Heart left ventricle (tissue), 16 donors: ENCODE measurements at regions not wholly inside any gene's neighbourhood (a gene's known extent, or its start where the extent isn't known, plus 50 kb on each side); places are given as distances from the start of the nearest gene placed in this dataset.

Experiments
- ATAC-seq, 4 donors: fragments of 200-7000 bp; cut with Tn5 transposase; one replicate each; pipeline ENCODE4 v1.9.1; 2020 to 2022; ENCODE audit warnings: moderate library complexity in 4 of 4, mild to moderate bottlenecking in 3 of 4, moderate number of reproducible peaks in 1 of 4
- DNase-seq, 5 donors: peaks; one replicate each; pipeline ENCODE4 v3.0.0-alpha.2; 2020
- H3K27ac ChIP-seq, 12 donors: fragments of 200-600 bp; sonication (generic) in 4 of 12; one replicate each; pipeline versions ENCODE4 v1.5.0 to v1.8.0; 2016 to 2022; ENCODE audit warnings: mild to moderate bottlenecking in 2 of 12
- H3K27me3 ChIP-seq, 9 donors: fragments of 200-600 bp; sonication (generic) in 2 of 9; one replicate each; pipeline versions ENCODE4 v1.5.1 to v1.8.0; 2016 to 2022; ENCODE audit warnings: mild to moderate bottlenecking in 3 of 9
- H3K36me3 ChIP-seq, 9 donors: fragments of 200-600 bp; sonication (generic) in 2 of 9; one replicate each; pipeline versions ENCODE4 v1.5.0 to v1.8.0; 2018 to 2022; ENCODE audit warnings: mild to moderate bottlenecking in 2 of 9
- H3K4me1 ChIP-seq, 12 donors: fragments of 200-600 bp; sonication (generic) in 4 of 12; one replicate each; pipeline versions ENCODE4 v1.5.0 to v1.8.0; 2016 to 2022; ENCODE audit warnings: mild to moderate bottlenecking in 3 of 12
- H3K4me3 ChIP-seq, 12 donors: fragments of 200-600 bp; sonication (generic) in 4 of 12; one replicate each; pipeline versions ENCODE4 v1.5.0 to v1.8.0; 2017 to 2022; ENCODE audit warnings: mild to moderate bottlenecking in 9 of 12, moderate library complexity in 4 of 12
- H3K9me3 ChIP-seq, 12 donors: fragments of 200-600 bp; sonication (generic) in 4 of 12; one replicate each; pipeline versions ENCODE4 v1.5.0 to v1.8.0; 2016 to 2022; ENCODE audit warnings: mild to moderate bottlenecking in 1 of 12
- POLR2A ChIP-seq, 2 donors: fragments of 450-650 bp; IDR thresholded peaks; one replicate each; pipeline ENCODE4 v1.6.1; 2017; ENCODE audit warnings: antibody characterized with exemption in 2 of 2, mild to moderate bottlenecking in 2 of 2, moderate library complexity in 2 of 2
- WGBS, 4 donors: extraction: QIAGEN DNeasy Blood & Tissue Kit in 2 of 4; methylation state at CpG; one replicate each; pipeline versions ENCODE4 v1.1.5 to v1.1.7; 2013 to 2018; 5-methylcytosine and 5-hydroxymethylcytosine counted together
- intact Hi-C, 10 donors: fragments of 100-400 bp; cut with DNase I; formaldehyde crosslinking; loops; one replicate each; pipeline versions ENCODE4 v1.11.1 to v1.14.2; 2022
- TF ChIP-seq, protein P1 (sequence below), 12 donors: fragments of 200-600 bp; sonication (generic) in 4 of 12; IDR thresholded peaks; one replicate each; pipeline versions ENCODE4 v1.5.0 to v1.8.0; 2018 to 2022; ENCODE audit warnings: antibody characterized with exemption in 12 of 12, mild to moderate bottlenecking in 5 of 12
- donor health status: ischemic (EF 13 %, LVEDD 7.1; RV severe dilation, severe dysfunction).
- donor health status: healthy with polysubstance abuse.
- donor health status: DM: no; HTN: yes; CAD: no.
- donor health status: DM: no; HTN: no; CAD: no.
- donor health status: ischemic (EF 25% LVEDD 6.9; RV normal size, moderate dysfunction).
- donor health status: ischemic (EF 25% LVEDD 5.7; RV mildly dilated, moderate dysfunction).
- donor health status: healthy.
- donor health status: DM: yes; HTN: yes; CAD: no.
- donor health status: ischemic (EF 35%, LVEDD 5.7; RV mildly dilated, moderate dysfunction).
- donor health status: nonischemic (EF 11% LVEDD 7.7; RV severe dilation, severe dysfunction).
- donor health status: DM: yes; HTN: yes; CAD: no.
- donor health status: PGD.
- donor health status: ischemic (EF 29% LVEDD 5.4; RV normal size, mild dysfunction).
- donor health status: nonischemic (EF 23%, LVEDD 6.1; RV moderate dilation, normal function).

DNA sequence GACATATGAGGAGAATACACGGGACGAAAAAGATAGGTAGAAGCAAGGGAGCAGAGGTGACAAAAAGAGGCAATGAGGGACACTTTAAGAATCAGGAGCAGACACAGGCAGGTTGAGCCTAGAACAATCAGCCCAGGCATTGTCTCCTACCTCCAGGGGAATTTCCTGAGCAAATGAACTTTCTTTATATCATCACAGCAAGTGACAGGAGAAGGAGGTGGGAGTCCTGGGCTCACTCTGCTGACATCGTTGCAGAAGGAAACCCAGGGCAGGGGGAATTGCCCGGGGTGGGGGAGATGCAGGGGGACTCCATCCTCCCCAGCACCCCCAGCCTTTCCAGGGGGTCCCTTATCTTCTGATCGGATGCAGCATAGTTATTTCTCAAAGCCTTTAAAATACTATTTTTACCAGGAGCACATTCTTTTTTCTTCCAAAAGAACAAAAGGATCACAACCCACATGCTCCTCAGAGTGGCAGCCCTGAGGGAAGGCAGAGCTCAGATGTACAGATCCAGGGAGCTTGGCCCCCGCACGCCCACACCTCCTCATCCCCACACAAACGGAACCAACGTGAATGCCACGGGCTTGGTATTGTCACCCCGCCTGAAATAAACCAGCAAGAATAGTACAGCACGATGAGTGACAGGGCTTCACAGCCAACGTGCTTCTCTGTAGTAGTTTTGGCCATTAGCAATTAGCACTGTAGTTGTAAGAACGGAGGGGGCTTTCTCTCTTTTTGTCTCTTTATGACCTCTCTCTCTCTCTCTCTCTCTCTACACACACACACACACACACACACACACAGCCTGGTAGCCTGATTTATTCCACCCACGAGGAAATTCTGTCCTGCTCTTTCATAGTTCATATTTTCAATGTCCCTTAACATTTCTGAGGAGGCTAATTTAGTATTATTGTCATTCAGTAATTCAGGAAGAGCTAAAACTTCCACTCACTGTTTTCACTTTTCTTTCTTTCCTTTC, 169.5 kb upstream of the UBL3 start:
- no peak for DNase-seq
- H3K4me3 ChIP-seq = no peak overlapping the region
- intact Hi-C loops = no loop called here
- peak in 3 of 4 donors; percentile 40 to 71 (median 54) for ATAC-seq
- WGBS, 4 donors = 38 to 43% (median 40%) methylated on average over 15 of the region's 15 CpGs
- no peak for TF ChIP-seq POLR2A (IDR thresholded peaks at IDR 0.05)
- TF ChIP-seq, protein P1, sequence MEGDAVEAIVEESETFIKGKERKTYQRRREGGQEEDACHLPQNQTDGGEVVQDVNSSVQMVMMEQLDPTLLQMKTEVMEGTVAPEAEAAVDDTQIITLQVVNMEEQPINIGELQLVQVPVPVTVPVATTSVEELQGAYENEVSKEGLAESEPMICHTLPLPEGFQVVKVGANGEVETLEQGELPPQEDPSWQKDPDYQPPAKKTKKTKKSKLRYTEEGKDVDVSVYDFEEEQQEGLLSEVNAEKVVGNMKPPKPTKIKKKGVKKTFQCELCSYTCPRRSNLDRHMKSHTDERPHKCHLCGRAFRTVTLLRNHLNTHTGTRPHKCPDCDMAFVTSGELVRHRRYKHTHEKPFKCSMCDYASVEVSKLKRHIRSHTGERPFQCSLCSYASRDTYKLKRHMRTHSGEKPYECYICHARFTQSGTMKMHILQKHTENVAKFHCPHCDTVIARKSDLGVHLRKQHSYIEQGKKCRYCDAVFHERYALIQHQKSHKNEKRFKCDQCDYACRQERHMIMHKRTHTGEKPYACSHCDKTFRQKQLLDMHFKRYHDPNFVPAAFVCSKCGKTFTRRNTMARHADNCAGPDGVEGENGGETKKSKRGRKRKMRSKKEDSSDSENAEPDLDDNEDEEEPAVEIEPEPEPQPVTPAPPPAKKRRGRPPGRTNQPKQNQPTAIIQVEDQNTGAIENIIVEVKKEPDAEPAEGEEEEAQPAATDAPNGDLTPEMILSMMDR (IDR thresholded peaks at IDR 0.05) = no peak
- H3K36me3 ChIP-seq = no peaks in the 10 kb centered on the region
- peaks cover 0 to 3% (median 0%) of the 10 kb centered on the region in 9 donors for H3K27me3 ChIP-seq
- no peaks in the 10 kb centered on the region for H3K9me3 ChIP-seq
- H3K27ac ChIP-seq = no peak overlapping the region
- H3K4me1 ChIP-seq = peaks cover 0 to 5% (median 0%) of the 10 kb centered on the region in 12 donors

DNA sequence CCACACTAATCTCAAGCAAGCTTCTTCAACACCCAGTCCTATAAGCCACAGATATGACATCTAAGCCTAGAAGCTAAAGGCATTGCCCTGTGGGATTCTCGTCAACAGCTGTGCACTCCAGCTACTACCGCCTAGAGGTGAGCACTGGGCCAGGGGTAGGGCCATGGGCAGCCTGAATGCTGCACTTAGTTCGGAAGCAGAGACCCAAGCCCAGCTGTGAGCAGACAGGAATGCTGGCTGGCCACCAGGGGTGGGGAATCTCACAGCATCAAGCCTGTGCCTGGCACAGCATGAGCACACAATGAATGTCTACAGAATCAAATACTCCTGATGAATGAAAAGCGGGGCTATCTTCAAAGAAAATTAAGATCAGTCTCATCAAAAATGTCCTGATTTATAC, 167.5 kb upstream of the UBL3 start:
- no peak for TF ChIP-seq POLR2A (IDR thresholded peaks at IDR 0.05)
- Histone ChIP-seq H3K36me3 (no peaks in the 10 kb centered on the region), H3K9me3 (no peaks in the 10 kb centered on the region), H3K27me3 (peaks cover 0 to 3% (median 0%) of the 10 kb centered on the region in 9 donors), H3K4me1 (peaks cover 0 to 5% (median 0%) of the 10 kb centered on the region in 12 donors), H3K27ac (no peak overlapping the region), H3K4me3 (no peak overlapping the region)
- DNase-seq (no peak), ATAC-seq (no peak)
- intact Hi-C loops = no loop called here
- WGBS, 4 donors = 54 to 61% (median 56%) methylated on average over 3 to 4 of the region's 4 CpGs

DNA sequence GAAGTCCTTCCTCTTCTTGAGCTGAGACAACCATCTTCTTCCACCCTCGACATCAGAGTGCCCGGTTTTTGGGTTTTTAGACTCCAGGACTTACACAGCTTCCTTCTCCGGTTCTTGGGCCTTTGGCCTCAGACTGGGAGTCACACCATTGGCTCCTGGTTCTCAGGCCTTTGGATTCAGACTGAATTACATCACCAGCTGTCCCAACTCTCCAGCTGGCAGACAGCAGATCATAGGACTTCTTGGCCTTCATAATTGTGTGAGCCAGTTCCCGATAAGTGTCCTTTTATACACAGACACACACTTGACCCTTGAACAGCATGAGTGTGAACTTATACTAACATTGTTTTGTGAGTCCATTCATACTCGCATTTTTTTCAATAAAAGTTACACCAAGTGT, 166.0 kb upstream of the UBL3 start:
- Histone ChIP-seq H3K27ac (no peak overlapping the region), H3K4me1 (peaks cover 0 to 5% (median 0%) of the 10 kb centered on the region in 12 donors), H3K4me3 (no peak overlapping the region), H3K9me3 (no peaks in the 10 kb centered on the region), H3K36me3 (no peaks in the 10 kb centered on the region), H3K27me3 (peaks cover 0 to 3% (median 0%) of the 10 kb centered on the region in 9 donors)
- ATAC-seq (peak; percentile 38 to 80 (median 58)), DNase-seq (peak in 1 of 5 donors; percentile 34)
- no peak for TF ChIP-seq POLR2A (IDR thresholded peaks at IDR 0.05)
- TF ChIP-seq, protein P1 (IDR thresholded peaks at IDR 0.05) = no peak
- intact Hi-C loops = no loop called here
- WGBS, 4 donors = 60 to 77% (median 66%) methylated on average over 5 of the region's 5 CpGs

DNA sequence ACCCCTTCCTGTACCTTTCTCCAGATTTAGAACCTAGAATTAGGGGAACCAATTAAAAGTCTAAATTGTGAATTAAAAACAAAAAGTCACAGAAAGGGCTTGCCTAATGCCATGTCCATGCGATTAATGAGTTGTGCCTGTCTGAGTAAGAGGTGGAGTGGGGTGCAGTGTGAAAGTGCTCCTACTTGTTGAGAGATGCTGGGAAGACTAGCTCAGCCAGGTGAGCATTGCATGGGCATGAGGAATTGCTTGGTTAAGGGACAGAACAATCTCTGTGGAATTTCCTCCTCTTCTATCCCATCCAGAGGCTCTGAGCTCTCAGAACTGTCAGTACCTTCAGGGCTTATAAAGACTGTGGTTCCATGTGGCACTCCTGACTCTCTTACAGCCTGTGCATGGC, 159.0 kb upstream of the UBL3 start:
- Histone ChIP-seq H3K4me3 (no peak overlapping the region), H3K36me3 (no peaks in the 10 kb centered on the region), H3K9me3 (no peaks in the 10 kb centered on the region), H3K27ac (no peak overlapping the region), H3K4me1 (no peaks in the 10 kb centered on the region), H3K27me3 (peaks cover 0 to 19% (median 0%) of the 10 kb centered on the region in 9 donors)
- intact Hi-C loops = no loop called here
- WGBS, 4 donors = 91 to 98% (median 95%) methylated on average over 1 of the region's 1 CpG
- TF ChIP-seq, protein P1 (IDR thresholded peaks at IDR 0.05) = no peak
- no peak for TF ChIP-seq POLR2A (IDR thresholded peaks at IDR 0.05)
- ATAC-seq (no peak), DNase-seq (no peak)
